ENCODE measurements at regions not wholly inside any gene's neighbourhood (a gene's known extent, or its start where the extent isn't known, plus 50 kb on each side); places are given as distances from the start of the nearest gene placed in this dataset.

- no peak for DNase-seq (ENCODE audit: extremely low read depth, low read depth)
- no peak for TF ChIP-seq CTCF (IDR thresholded peaks at IDR 0.05; ENCODE audit: low read depth, low read length, missing control alignments)
These were observed 232.6 kb upstream of the FERD3L start for GRCh38 chr7:19377611-19378344.

GRCh38 chr7:19376538-19376937 lies 231.3 kb upstream of the FERD3L start:
- TF ChIP-seq CTCF (IDR thresholded peaks at IDR 0.05; ENCODE audit: low read depth, low read length, missing control alignments) = no peak

More at GRCh38 chr7:19377611-19378344, 232.6 kb upstream of the FERD3L start:
- H3K4me3 ChIP-seq (replicated peaks; ENCODE audit: low read depth, low read length) = no peak overlapping the region

GRCh38 chr7:19375976-19376375 lies 230.8 kb upstream of the FERD3L start:
- TF ChIP-seq CTCF (IDR thresholded peaks at IDR 0.05; ENCODE audit: low read depth, low read length, missing control alignments) = no peak
- DNase-seq (ENCODE audit: extremely low read depth, low read depth) = no peak
- no peak overlapping the region for H3K4me3 ChIP-seq (replicated peaks; ENCODE audit: low read depth, low read length)

More at GRCh38 chr7:19376538-19376937, 231.3 kb upstream of the FERD3L start:
- no peak overlapping the region for H3K4me3 ChIP-seq (replicated peaks; ENCODE audit: low read depth, low read length)
- no peak for DNase-seq (ENCODE audit: extremely low read depth, low read depth)

- no peak for TF ChIP-seq CTCF (IDR thresholded peaks at IDR 0.05; ENCODE audit: low read depth, low read length, missing control alignments)
- no peak overlapping the region for H3K4me3 ChIP-seq (replicated peaks; ENCODE audit: low read depth, low read length)
- DNase-seq (ENCODE audit: extremely low read depth, low read depth) = no peak
These were observed 228.1 kb upstream of the FERD3L start for GRCh38 chr7:19373334-19373733.

- no peak for DNase-seq (ENCODE audit: extremely low read depth, low read depth)
- no peak overlapping the region for H3K4me3 ChIP-seq (replicated peaks; ENCODE audit: low read depth, low read length)
- TF ChIP-seq CTCF (IDR thresholded peaks at IDR 0.05; ENCODE audit: low read depth, low read length, missing control alignments) = no peak
These were observed 224.6 kb upstream of the FERD3L start for GRCh38 chr7:19369806-19370205.

- no peak for DNase-seq (ENCODE audit: extremely low read depth, low read depth)
- H3K4me3 ChIP-seq (replicated peaks; ENCODE audit: low read depth, low read length) = no peak overlapping the region
These were observed 224.0 kb upstream of the FERD3L start for GRCh38 chr7:19369182-19369581.

More at GRCh38 chr7:19369182-19369581, 224.0 kb upstream of the FERD3L start:
- TF ChIP-seq CTCF (IDR thresholded peaks at IDR 0.05; ENCODE audit: low read depth, low read length, missing control alignments) = no peak

Measured in HFF-Myc (cell line).